Heart left ventricle (tissue), 13 donors: ENCODE measurements at regions not wholly inside any gene's neighbourhood (a gene's known extent, or its start where the extent isn't known, plus 50 kb on each side); places are given as distances from the start of the nearest gene placed in this dataset.

ENCODE experiments used
- POLR2A ChIP-seq, 2 donors: fragments of 450-650 bp; IDR thresholded peaks; one replicate each; pipeline ENCODE4 v1.6.1; 2017; ENCODE audit warnings: antibody characterized with exemption in 2 of 2, mild to moderate bottlenecking in 2 of 2, moderate library complexity in 2 of 2
- TF ChIP-seq, protein P1 (sequence below), 12 donors: fragments of 200-600 bp; sonication (generic) in 4 of 12; IDR thresholded peaks; one replicate each; pipeline versions ENCODE4 v1.5.0 to v1.8.0; 2018 to 2022; ENCODE audit warnings: antibody characterized with exemption in 12 of 12, mild to moderate bottlenecking in 5 of 12
- donor health status: ischemic (EF 13 %, LVEDD 7.1; RV severe dilation, severe dysfunction).
- donor health status: DM: no; HTN: yes; CAD: no.
- donor health status: DM: no; HTN: no; CAD: no.
- donor health status: ischemic (EF 25% LVEDD 6.9; RV normal size, moderate dysfunction).
- donor health status: ischemic (EF 25% LVEDD 5.7; RV mildly dilated, moderate dysfunction).
- donor health status: ischemic (EF 35%, LVEDD 5.7; RV mildly dilated, moderate dysfunction).
- donor health status: nonischemic (EF 11% LVEDD 7.7; RV severe dilation, severe dysfunction).
- donor health status: DM: yes; HTN: yes; CAD: no.
- donor health status: PGD.
- donor health status: ischemic (EF 29% LVEDD 5.4; RV normal size, mild dysfunction).
- donor health status: nonischemic (EF 23%, LVEDD 6.1; RV moderate dilation, normal function).

DNA sequence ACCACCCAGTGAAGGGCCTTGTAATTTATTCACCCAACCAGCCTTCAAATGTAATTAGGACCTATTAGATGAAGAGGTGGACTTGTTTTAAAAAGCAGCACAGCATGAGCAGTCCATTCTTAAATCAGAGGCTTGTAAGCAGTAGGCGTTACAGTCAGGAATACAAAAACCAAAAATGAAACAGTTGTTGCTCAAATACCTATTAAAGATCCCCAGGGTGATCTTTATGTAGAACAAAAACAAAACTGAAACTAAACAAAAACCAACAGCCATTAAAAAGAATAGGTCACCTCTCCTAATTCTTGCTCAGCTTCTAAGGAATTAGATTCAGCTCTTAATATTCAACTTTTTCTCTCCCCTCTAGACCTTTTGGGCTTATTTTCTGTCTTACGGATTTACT is 104.9 kb upstream of the ST8SIA2 start:
- TF ChIP-seq POLR2A (IDR thresholded peaks at IDR 0.05) = no peak
- TF ChIP-seq, protein P1, sequence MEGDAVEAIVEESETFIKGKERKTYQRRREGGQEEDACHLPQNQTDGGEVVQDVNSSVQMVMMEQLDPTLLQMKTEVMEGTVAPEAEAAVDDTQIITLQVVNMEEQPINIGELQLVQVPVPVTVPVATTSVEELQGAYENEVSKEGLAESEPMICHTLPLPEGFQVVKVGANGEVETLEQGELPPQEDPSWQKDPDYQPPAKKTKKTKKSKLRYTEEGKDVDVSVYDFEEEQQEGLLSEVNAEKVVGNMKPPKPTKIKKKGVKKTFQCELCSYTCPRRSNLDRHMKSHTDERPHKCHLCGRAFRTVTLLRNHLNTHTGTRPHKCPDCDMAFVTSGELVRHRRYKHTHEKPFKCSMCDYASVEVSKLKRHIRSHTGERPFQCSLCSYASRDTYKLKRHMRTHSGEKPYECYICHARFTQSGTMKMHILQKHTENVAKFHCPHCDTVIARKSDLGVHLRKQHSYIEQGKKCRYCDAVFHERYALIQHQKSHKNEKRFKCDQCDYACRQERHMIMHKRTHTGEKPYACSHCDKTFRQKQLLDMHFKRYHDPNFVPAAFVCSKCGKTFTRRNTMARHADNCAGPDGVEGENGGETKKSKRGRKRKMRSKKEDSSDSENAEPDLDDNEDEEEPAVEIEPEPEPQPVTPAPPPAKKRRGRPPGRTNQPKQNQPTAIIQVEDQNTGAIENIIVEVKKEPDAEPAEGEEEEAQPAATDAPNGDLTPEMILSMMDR (IDR thresholded peaks at IDR 0.05) = no peak
